A549 (cell line): ENCODE measurements at regions not wholly inside any gene's neighbourhood (a gene's known extent, or its start where the extent isn't known, plus 50 kb on each side); places are given as distances from the start of the nearest gene placed in this dataset.

Experiments used
- CTCF ChIP-seq: fragments of >200 bp; sonication (Bioruptor Twin); formaldehyde crosslinking; IDR thresholded peaks from 3 replicates; pipeline ENCODE4 v1.5.1; 2016
- MAFK ChIP-seq: fragments of 450-650 bp; IDR thresholded peaks from 2 replicates; pipeline ENCODE4 v1.6.1; 2014; ENCODE audit not compliant: partially characterized antibody
- MAX ChIP-seq: IDR thresholded peaks from 2 replicates; pipeline ENCODE4 v1.6.1; 2012
- PBX3 ChIP-seq: IDR thresholded peaks from 2 replicates; pipeline ENCODE4 v1.6.1; 2012
- POLR2A ChIP-seq: IDR thresholded peaks from 2 replicates; pipeline ENCODE4 v1.6.1; 2012; ENCODE audit warnings: mild to moderate bottlenecking, low read length
- RNF2 ChIP-seq: fragments of 200-600 bp; sonication (generic); IDR thresholded peaks from 2 replicates; pipeline ENCODE4 v1.6.1; 2016; ENCODE audit warnings: low read depth, mild to moderate bottlenecking, antibody characterized with exemption, moderate library complexity, borderline replicate concordance

- TF ChIP-seq CTCF, result no peak
- no peak for TF ChIP-seq POLR2A
- TF ChIP-seq RNF2, result no peak
- TF ChIP-seq PBX3, result no peak
- no peak for TF ChIP-seq MAFK
- TF ChIP-seq MAX, result no peak
Measured at GRCh38 chr3:40994611-40995010, 204.7 kb upstream of the CTNNB1 start.
